ENCODE measurements at regions not wholly inside any gene's neighbourhood (a gene's known extent, or its start where the extent isn't known, plus 50 kb on each side); places are given as distances from the start of the nearest gene placed in this dataset.

GRCh38 chr18:2390158-2390557, 181.1 kb downstream of the METTL4 start:
- no peak for DNase-seq (ENCODE audit: extremely low read depth, low read depth)
- no peak for TF ChIP-seq CTCF (IDR thresholded peaks at IDR 0.05; ENCODE audit: low read depth, low read length)

GRCh38 chr18:2391470-2391869, 179.8 kb downstream of the METTL4 start:
- DNase-seq (ENCODE audit: extremely low read depth, low read depth) = no peak
- TF ChIP-seq CTCF (IDR thresholded peaks at IDR 0.05; ENCODE audit: low read depth, low read length) = no peak

- TF ChIP-seq CTCF (IDR thresholded peaks at IDR 0.05; ENCODE audit: low read depth, low read length) = no peak
- no peak for DNase-seq (ENCODE audit: extremely low read depth, low read depth)
Measured at GRCh38 chr18:2392446-2392845, 178.9 kb downstream of the METTL4 start.

- no peak for TF ChIP-seq CTCF (IDR thresholded peaks at IDR 0.05; ENCODE audit: low read depth, low read length)
- no peak for DNase-seq (ENCODE audit: extremely low read depth, low read depth)
Measured at GRCh38 chr18:2394684-2395083, 176.6 kb downstream of the METTL4 start.

GRCh38 chr18:2395427-2396161, 175.7 kb downstream of the METTL4 start:
- TF ChIP-seq CTCF (IDR thresholded peaks at IDR 0.05; ENCODE audit: low read depth, low read length) = no peak
- no peak for DNase-seq (ENCODE audit: extremely low read depth, low read depth)

- TF ChIP-seq CTCF (IDR thresholded peaks at IDR 0.05; ENCODE audit: low read depth, low read length) = no peak
- no peak for DNase-seq (ENCODE audit: extremely low read depth, low read depth)
Measured at GRCh38 chr18:2396162-2396505, 175.2 kb downstream of the METTL4 start.

GRCh38 chr18:2400701-2401196, 170.6 kb downstream of the METTL4 start:
- no peak for DNase-seq (ENCODE audit: extremely low read depth, low read depth)
- TF ChIP-seq CTCF (IDR thresholded peaks at IDR 0.05; ENCODE audit: low read depth, low read length) = no peak

Data from AG09319 (cell line).